ENCODE measurements at regions not wholly inside any gene's neighbourhood (a gene's known extent, or its start where the extent isn't known, plus 50 kb on each side); places are given as distances from the start of the nearest gene placed in this dataset.

DNA sequence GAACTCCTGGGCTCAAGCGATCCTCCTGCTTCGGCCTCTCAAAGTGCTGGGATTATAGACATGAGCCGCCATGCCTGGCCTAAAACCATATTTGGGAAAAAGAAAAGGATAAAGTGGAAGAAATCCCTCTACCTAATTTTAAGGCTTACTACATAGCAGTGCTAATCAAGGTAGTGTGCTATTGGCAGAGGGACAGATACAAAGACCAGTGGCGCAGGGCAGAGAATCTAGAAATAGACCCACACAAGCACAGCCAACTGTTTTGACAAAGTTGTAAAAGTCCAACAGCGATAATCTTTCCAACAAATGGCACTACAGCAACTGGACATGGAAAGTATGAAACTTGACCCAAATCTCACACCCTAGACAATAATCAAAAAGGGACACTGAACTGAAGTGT, 138.4 kb downstream of the TFCP2L1 start:
- Histone ChIP-seq H3K9me3 (ENCODE audit: control extremely low read depth in 1 of 5, control insufficient read depth in 4 of 5, insufficient read depth in 2 of 5, low read depth in 1 of 5, low read length in 4 of 5) (no peaks in the 10 kb centered on the region), H3K4me1 (ENCODE audit: control extremely low read depth in 1 of 4, control insufficient read depth in 4 of 4, insufficient read depth in 4 of 4, low read length in 3 of 4) (no peaks in the 10 kb centered on the region), H3K36me3 (ENCODE audit: control insufficient read depth in 4 of 4, insufficient read depth in 4 of 4, low read length in 3 of 4) (no peaks in the 10 kb centered on the region), H3K27ac (ENCODE audit: insufficient read depth in 1 of 2, low read depth in 1 of 2, low read length in 2 of 2, poor library complexity in 1 of 2, severe bottlenecking in 2 of 2) (no peak overlapping the region), H3K27me3 (replicated peaks in 2 of 5; ENCODE audit: control insufficient read depth in 4 of 5, insufficient read depth in 5 of 5, low read length in 4 of 5) (no peaks in the 10 kb centered on the region), H3K4me3 (ENCODE audit: control insufficient read depth in 1 of 7, extremely low read depth in 1 of 7, insufficient read depth in 4 of 7, low read depth in 2 of 7, low read length in 6 of 7) (no peak overlapping the region)
- no peak for DNase-seq
- ChIA-PET POLR2A (no interaction called here), CTCF (no interaction called here)
- WGBS (ENCODE audit: insufficient coverage) = 88% methylated on average over 3 of the region's 5 CpGs

DNA sequence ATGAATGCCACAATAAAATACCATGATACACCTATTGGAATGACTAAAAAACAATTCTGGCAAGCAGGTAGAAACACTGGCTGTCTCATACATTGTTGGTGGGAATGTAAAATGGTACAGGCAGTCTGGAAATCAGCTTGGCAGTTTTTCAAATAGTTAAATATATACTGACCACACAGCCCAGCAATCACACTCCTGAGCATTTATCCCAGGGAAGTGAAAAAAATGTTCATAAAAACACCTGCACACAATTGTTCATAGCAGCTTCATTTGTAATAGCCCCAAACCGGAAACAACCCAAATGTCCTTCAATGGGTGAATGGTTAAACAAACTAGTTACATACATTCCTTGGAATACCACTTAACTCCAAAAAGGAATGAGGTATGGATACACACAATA, 137.2 kb downstream of the TFCP2L1 start:
- 100% methylated on average over 1 of the region's 1 CpG for WGBS (ENCODE audit: insufficient coverage)
- Histone ChIP-seq H3K27me3 (replicated peaks in 2 of 5; ENCODE audit: control insufficient read depth in 4 of 5, insufficient read depth in 5 of 5, low read length in 4 of 5) (no peaks in the 10 kb centered on the region), H3K9me3 (ENCODE audit: control extremely low read depth in 1 of 5, control insufficient read depth in 4 of 5, insufficient read depth in 2 of 5, low read depth in 1 of 5, low read length in 4 of 5) (no peaks in the 10 kb centered on the region), H3K36me3 (ENCODE audit: control insufficient read depth in 4 of 4, insufficient read depth in 4 of 4, low read length in 3 of 4) (no peaks in the 10 kb centered on the region), H3K27ac (ENCODE audit: insufficient read depth in 1 of 2, low read depth in 1 of 2, low read length in 2 of 2, poor library complexity in 1 of 2, severe bottlenecking in 2 of 2) (no peak overlapping the region), H3K4me1 (ENCODE audit: control extremely low read depth in 1 of 4, control insufficient read depth in 4 of 4, insufficient read depth in 4 of 4, low read length in 3 of 4) (no peaks in the 10 kb centered on the region), H3K4me3 (ENCODE audit: control insufficient read depth in 1 of 7, extremely low read depth in 1 of 7, insufficient read depth in 4 of 7, low read depth in 2 of 7, low read length in 6 of 7) (no peak overlapping the region)
- DNase-seq = no peak
- POLR2A ChIA-PET = no interaction called here
- CTCF ChIA-PET = no interaction called here

DNA sequence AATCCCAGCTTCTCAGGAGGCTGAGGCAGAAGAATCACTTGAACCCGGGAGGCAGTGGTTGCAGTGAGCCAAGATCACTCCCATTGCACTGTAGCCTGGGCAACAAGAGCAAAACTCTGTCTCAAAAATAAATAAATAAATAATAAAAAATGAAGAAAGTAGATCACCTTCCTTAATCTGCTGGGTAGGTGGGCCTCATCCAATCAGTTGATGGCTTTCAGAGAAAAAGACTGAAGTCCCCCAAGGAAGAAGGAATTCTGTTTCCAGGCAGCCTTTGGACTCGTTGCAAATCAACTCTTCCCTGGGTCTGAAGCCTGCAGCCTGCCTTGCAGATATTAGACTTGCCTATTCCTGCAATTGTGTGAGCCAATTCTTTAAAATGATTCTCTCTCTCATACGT, 136.5 kb downstream of the TFCP2L1 start:
- no peak overlapping the region for H3K27ac ChIP-seq (ENCODE audit: insufficient read depth in 1 of 2, low read depth in 1 of 2, low read length in 2 of 2, poor library complexity in 1 of 2, severe bottlenecking in 2 of 2)
- no peaks in the 10 kb centered on the region for H3K27me3 ChIP-seq (replicated peaks in 2 of 5; ENCODE audit: control insufficient read depth in 4 of 5, insufficient read depth in 5 of 5, low read length in 4 of 5)
- H3K9me3 ChIP-seq (ENCODE audit: control extremely low read depth in 1 of 5, control insufficient read depth in 4 of 5, insufficient read depth in 2 of 5, low read depth in 1 of 5, low read length in 4 of 5) = no peaks in the 10 kb centered on the region
- POLR2A ChIA-PET = no interaction called here
- H3K4me3 ChIP-seq (ENCODE audit: control insufficient read depth in 1 of 7, extremely low read depth in 1 of 7, insufficient read depth in 4 of 7, low read depth in 2 of 7, low read length in 6 of 7) = no peak overlapping the region
- H3K36me3 ChIP-seq (ENCODE audit: control insufficient read depth in 4 of 4, insufficient read depth in 4 of 4, low read length in 3 of 4) = no peaks in the 10 kb centered on the region
- CTCF ChIA-PET = no interaction called here
- no peaks in the 10 kb centered on the region for H3K4me1 ChIP-seq (ENCODE audit: control extremely low read depth in 1 of 4, control insufficient read depth in 4 of 4, insufficient read depth in 4 of 4, low read length in 3 of 4)
- 100% methylated on average over 1 of the region's 3 CpGs for WGBS (ENCODE audit: insufficient coverage)
- no peak for DNase-seq

- Histone ChIP-seq H3K36me3 (ENCODE audit: control insufficient read depth in 4 of 4, insufficient read depth in 4 of 4, low read length in 3 of 4) (no peaks in the 10 kb centered on the region), H3K4me3 (ENCODE audit: control insufficient read depth in 1 of 7, extremely low read depth in 1 of 7, insufficient read depth in 4 of 7, low read depth in 2 of 7, low read length in 6 of 7) (no peak overlapping the region), H3K4me1 (ENCODE audit: control extremely low read depth in 1 of 4, control insufficient read depth in 4 of 4, insufficient read depth in 4 of 4, low read length in 3 of 4) (no peaks in the 10 kb centered on the region), H3K9me3 (ENCODE audit: control extremely low read depth in 1 of 5, control insufficient read depth in 4 of 5, insufficient read depth in 2 of 5, low read depth in 1 of 5, low read length in 4 of 5) (no peaks in the 10 kb centered on the region), H3K27me3 (replicated peaks in 2 of 5; ENCODE audit: control insufficient read depth in 4 of 5, insufficient read depth in 5 of 5, low read length in 4 of 5) (no peaks in the 10 kb centered on the region), H3K27ac (ENCODE audit: insufficient read depth in 1 of 2, low read depth in 1 of 2, low read length in 2 of 2, poor library complexity in 1 of 2, severe bottlenecking in 2 of 2) (no peak overlapping the region)
- DNase-seq = no peak
- WGBS (ENCODE audit: insufficient coverage) = 100% methylated on average over 4 of the region's 4 CpGs
- ChIA-PET CTCF (interaction anchor here (1.0 kb wide), 1 partner anchor 21 kb away, joined by 3 read pairs; no protein-coding TSS in a partner anchor), POLR2A (no interaction called here)
These were observed 135.6 kb downstream of the TFCP2L1 start for GRCh38 chr2:121149384-121149783.

- peaks cover 0 to 1% (median 0%) of the 10 kb centered on the region in 5 experiments for H3K27me3 ChIP-seq (replicated peaks in 2 of 5; ENCODE audit: control insufficient read depth in 4 of 5, insufficient read depth in 5 of 5, low read length in 4 of 5)
- no peak for DNase-seq
- WGBS (ENCODE audit: insufficient coverage) = 78% methylated on average over 6 of the region's 7 CpGs
- H3K9me3 ChIP-seq (ENCODE audit: control extremely low read depth in 1 of 5, control insufficient read depth in 4 of 5, insufficient read depth in 2 of 5, low read depth in 1 of 5, low read length in 4 of 5) = no peaks in the 10 kb centered on the region
- CTCF ChIA-PET = interaction anchor here (1.0 kb wide), 1 partner anchor 22 kb away, joined by 3 read pairs; no protein-coding TSS in a partner anchor
- no peaks in the 10 kb centered on the region for H3K36me3 ChIP-seq (ENCODE audit: control insufficient read depth in 4 of 4, insufficient read depth in 4 of 4, low read length in 3 of 4)
- no peaks in the 10 kb centered on the region for H3K4me1 ChIP-seq (ENCODE audit: control extremely low read depth in 1 of 4, control insufficient read depth in 4 of 4, insufficient read depth in 4 of 4, low read length in 3 of 4)
- H3K4me3 ChIP-seq (ENCODE audit: control insufficient read depth in 1 of 7, extremely low read depth in 1 of 7, insufficient read depth in 4 of 7, low read depth in 2 of 7, low read length in 6 of 7) = no peak overlapping the region
- POLR2A ChIA-PET = no interaction called here
- no peak overlapping the region for H3K27ac ChIP-seq (ENCODE audit: insufficient read depth in 1 of 2, low read depth in 1 of 2, low read length in 2 of 2, poor library complexity in 1 of 2, severe bottlenecking in 2 of 2)
These were observed 134.9 kb downstream of the TFCP2L1 start for GRCh38 chr2:121150126-121150525.

- POLR2A ChIA-PET = no interaction called here
- H3K9me3 ChIP-seq (ENCODE audit: control extremely low read depth in 1 of 5, control insufficient read depth in 4 of 5, insufficient read depth in 2 of 5, low read depth in 1 of 5, low read length in 4 of 5) = no peaks in the 10 kb centered on the region
These were observed 134.3 kb downstream of the TFCP2L1 start for GRCh38 chr2:121150713-121151112.

GRCh38 chr2:121151311-121152109, 133.5 kb downstream of the TFCP2L1 start:
- POLR2A ChIA-PET = no interaction called here

More at GRCh38 chr2:121150713-121151112, 134.3 kb downstream of the TFCP2L1 start:
- Histone ChIP-seq H3K36me3 (ENCODE audit: control insufficient read depth in 4 of 4, insufficient read depth in 4 of 4, low read length in 3 of 4) (no peaks in the 10 kb centered on the region), H3K4me3 (ENCODE audit: control insufficient read depth in 1 of 7, extremely low read depth in 1 of 7, insufficient read depth in 4 of 7, low read depth in 2 of 7, low read length in 6 of 7) (no peak overlapping the region), H3K27me3 (replicated peaks in 2 of 5; ENCODE audit: control insufficient read depth in 4 of 5, insufficient read depth in 5 of 5, low read length in 4 of 5) (peaks cover 0 to 1% (median 0%) of the 10 kb centered on the region in 5 experiments), H3K27ac (ENCODE audit: insufficient read depth in 1 of 2, low read depth in 1 of 2, low read length in 2 of 2, poor library complexity in 1 of 2, severe bottlenecking in 2 of 2) (no peak overlapping the region), H3K4me1 (ENCODE audit: control extremely low read depth in 1 of 4, control insufficient read depth in 4 of 4, insufficient read depth in 4 of 4, low read length in 3 of 4) (no peaks in the 10 kb centered on the region)
- DNase-seq = no peak
- CTCF ChIA-PET = no interaction called here
- 100% methylated on average over 3 of the region's 4 CpGs for WGBS (ENCODE audit: insufficient coverage)

More at GRCh38 chr2:121151311-121152109, 133.5 kb downstream of the TFCP2L1 start:
- DNase-seq = no peak
- H3K4me3 ChIP-seq (ENCODE audit: control insufficient read depth in 1 of 7, extremely low read depth in 1 of 7, insufficient read depth in 4 of 7, low read depth in 2 of 7, low read length in 6 of 7) = no peak overlapping the region
- no peak overlapping the region for H3K27ac ChIP-seq (ENCODE audit: insufficient read depth in 1 of 2, low read depth in 1 of 2, low read length in 2 of 2, poor library complexity in 1 of 2, severe bottlenecking in 2 of 2)
- H3K4me1 ChIP-seq (ENCODE audit: control extremely low read depth in 1 of 4, control insufficient read depth in 4 of 4, insufficient read depth in 4 of 4, low read length in 3 of 4) = no peaks in the 10 kb centered on the region
- H3K9me3 ChIP-seq (ENCODE audit: control extremely low read depth in 1 of 5, control insufficient read depth in 4 of 5, insufficient read depth in 2 of 5, low read depth in 1 of 5, low read length in 4 of 5) = peaks cover 0 to 3% (median 0%) of the 10 kb centered on the region in 5 experiments
- CTCF ChIA-PET = interaction anchor here (1.2 kb wide), 1 partner anchor 25 kb away, joined by 3 read pairs; no protein-coding TSS in a partner anchor
- peaks cover 0 to 1% (median 0%) of the 10 kb centered on the region in 5 experiments for H3K27me3 ChIP-seq (replicated peaks in 2 of 5; ENCODE audit: control insufficient read depth in 4 of 5, insufficient read depth in 5 of 5, low read length in 4 of 5)
- no peaks in the 10 kb centered on the region for H3K36me3 ChIP-seq (ENCODE audit: control insufficient read depth in 4 of 4, insufficient read depth in 4 of 4, low read length in 3 of 4)
- WGBS (ENCODE audit: insufficient coverage) = 92% methylated on average over 10 of the region's 14 CpGs
